CD4-positive, alpha-beta T cell treated with Interleukin-10 for 1 hour (primary cell): ENCODE measurements at regions not wholly inside any gene's neighbourhood (a gene's known extent, or its start where the extent isn't known, plus 50 kb on each side); places are given as distances from the start of the nearest gene placed in this dataset.
"Not testable (repeated sequence)": the region's sequence is repeated elsewhere in the genome, so short reads cannot be mapped to it uniquely, and the experiment has no call there.

Experiments
- DNase-seq: peaks from one replicate; pipeline ENCODE4 v3.0.0-alpha.2; 2020

DNA sequence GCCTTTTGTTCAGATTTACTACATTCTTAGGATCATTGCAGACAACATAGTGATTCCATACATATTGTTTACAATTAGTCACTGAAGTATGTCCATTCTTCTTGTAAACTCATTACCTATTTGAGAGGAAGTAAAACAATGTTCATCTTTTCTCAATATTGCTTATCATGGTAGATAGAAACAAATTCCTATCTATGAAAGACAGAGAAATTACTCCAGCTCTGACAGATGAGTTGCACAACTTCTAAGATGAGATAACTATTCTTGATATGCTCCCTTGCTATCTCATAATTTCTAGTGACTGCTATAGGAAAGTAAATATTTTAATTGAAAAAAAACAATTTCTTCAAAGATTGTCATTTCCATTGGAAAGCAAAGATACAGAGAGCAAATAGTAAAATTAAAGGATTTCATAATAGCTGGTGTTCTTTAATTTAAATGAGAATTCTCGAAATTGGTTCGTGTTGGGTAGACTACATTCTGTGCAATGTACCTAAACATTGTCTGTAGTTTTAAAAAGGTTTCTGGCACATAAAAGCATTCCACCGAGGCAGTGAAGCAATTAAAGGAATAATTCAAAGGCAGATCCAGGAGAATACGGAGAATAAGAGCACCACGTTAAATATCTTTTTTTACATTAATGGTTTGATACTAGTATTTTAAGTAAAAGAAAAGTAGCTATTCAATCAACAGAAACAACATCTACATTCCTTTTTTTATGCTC, 1029.1 kb upstream of the ACO1 start:
- DNase-seq = no peak

- DNase-seq = no peak
These were observed 1028.5 kb upstream of the ACO1 start for GRCh38 chr9:31355965-31356364.

DNA sequence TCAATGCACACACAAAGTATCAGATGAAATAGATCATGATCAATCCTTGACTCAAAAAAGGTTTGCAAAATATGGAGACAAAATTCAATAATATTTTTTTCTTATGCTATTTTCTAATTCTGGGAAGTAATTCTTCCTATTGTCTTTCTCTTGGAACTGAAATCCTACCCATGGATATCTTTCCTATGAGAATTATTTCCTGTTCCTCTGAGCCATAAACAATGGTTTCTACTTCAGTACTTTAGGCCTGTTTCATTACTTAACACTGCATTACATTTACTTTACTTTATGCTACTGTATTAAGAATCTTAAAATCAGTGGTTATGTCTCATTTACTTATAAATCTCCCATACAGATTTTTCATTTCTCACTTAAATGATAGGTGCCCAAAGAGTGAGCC, 1025.4 kb upstream of the ACO1 start:
- no peak for DNase-seq

GRCh38 chr9:31364171-31364570, 1020.3 kb upstream of the ACO1 start:
- DNase-seq = no peak

DNA sequence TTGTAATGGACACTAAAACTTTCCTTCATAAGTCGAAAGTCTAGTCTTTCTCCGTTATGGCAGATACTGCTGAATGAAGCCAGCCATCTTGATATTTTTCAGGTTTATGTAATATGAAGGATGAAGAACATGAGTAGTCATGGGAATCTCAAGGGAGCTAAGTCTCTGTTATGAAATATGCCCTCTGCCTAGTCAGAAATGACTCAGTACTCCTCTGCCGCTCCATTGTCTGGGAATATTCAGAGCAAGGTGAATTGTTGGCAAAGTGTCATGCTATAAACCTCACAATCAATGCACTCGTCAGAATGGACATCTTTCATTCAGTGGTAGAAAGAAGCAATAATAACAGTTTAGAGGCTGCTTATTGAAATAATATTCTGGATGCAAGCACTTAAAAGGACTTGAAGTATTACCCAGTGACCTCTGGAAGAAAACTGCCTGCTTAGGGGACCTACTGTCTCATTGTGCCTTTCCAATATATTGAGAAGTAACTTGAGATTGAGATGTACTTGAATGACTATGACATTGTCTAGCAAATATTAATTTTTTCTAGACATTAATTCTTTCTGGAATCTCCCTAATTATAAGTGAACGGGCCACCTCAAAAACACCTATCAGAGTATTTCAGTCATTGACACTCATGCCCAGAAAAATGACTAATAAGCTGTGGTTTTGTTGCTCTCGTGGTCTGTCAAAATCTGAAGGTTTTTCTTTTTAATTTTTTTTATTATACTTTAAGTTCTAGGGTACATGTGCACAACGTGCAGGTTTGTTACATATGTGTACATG, 1011.5 kb upstream of the ACO1 start:
- DNase-seq = no peak

GRCh38 chr9:31377358-31377757, 1007.1 kb upstream of the ACO1 start:
- no peak for DNase-seq

GRCh38 chr9:31388660-31389059, 995.8 kb upstream of the ACO1 start:
- no peak for DNase-seq

GRCh38 chr9:31389075-31389474, 995.4 kb upstream of the ACO1 start:
- DNase-seq = no peak

GRCh38 chr9:31390403-31391025, 993.9 kb upstream of the ACO1 start:
- no peak for DNase-seq

DNA sequence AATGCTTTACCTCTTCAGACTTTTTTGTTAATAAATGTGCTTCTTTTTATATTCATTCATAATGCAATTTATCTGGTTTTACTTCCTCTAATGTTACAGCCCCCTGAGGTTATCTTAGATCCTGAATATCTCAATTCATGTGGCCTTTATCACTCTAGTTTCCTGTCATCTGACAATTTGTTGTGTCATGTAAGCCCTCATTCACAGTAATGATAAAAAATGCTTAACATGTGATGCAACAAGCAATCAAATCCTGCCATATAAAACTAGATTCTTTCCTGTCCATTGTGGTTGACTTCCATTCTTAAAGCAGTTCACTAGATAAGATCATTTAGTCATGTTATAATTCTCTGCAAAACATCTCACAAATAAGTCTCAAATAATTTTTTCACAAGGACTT, 991.2 kb upstream of the ACO1 start:
- DNase-seq = no peak

GRCh38 chr9:31394015-31394473, 990.4 kb upstream of the ACO1 start:
- no peak for DNase-seq

DNA sequence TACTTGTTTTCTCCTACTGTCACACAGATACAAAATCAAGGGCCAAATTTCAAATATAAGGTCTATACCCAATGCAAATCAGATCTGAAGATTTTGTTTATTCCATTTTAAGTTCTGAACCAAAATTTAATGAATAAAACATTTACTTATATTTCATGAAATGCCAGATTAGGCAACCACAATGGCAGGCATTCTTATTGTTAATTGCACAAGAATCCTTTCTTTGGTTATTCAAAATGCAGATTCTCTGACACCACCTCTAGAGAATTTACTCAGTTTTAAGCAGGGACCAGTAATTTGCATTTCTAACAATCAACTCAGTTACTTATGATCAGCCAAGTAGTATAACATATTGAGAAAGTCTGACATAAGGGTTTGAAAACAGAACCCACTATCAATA, 972.4 kb upstream of the ACO1 start:
- DNase-seq = no peak

GRCh38 chr9:31415164-31415563, 969.3 kb upstream of the ACO1 start:
- DNase-seq = no peak

GRCh38 chr9:31418419-31418818, 966.0 kb upstream of the ACO1 start:
- no peak for DNase-seq

GRCh38 chr9:31443630-31444457, 940.6 kb upstream of the ACO1 start:
- DNase-seq = not testable (repeated sequence)

DNA sequence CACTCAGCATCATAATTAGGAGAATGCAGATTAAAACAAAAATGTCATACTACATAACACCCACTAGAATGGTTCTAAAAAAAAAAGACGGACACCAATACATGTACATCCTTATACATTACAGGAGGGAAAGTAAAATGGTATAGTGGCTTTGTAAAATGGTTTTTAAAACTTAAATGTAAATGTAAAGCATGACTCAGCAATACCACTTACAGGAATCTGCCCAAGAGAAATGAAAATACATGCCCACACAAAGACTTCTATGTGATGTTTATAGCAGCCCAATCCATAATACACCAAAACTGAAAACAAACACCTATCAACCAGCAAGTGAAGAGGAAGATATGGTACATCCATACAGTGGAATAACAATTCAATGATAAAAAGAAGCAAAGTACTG, 939.1 kb upstream of the ACO1 start:
- DNase-seq = no peak

DNA sequence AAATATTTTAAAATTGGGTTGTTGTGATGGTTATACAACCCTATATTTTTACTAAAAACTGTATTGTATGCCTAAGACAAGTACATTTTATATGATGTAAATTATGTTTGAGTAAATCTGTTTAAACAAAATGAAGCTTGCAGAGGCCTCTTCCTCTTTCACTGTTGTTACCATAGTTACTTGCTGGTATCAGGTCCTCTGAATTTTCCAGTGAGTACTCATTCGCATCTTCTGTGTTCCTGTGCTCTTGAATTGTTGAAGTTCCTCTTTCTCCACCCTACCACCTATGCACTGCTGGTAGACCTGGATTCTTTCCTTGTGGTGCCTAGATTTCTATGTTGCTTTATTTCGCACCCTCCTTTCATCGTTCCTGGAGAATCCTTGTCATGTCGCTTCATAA, 938.5 kb upstream of the ACO1 start:
- DNase-seq = no peak

DNA sequence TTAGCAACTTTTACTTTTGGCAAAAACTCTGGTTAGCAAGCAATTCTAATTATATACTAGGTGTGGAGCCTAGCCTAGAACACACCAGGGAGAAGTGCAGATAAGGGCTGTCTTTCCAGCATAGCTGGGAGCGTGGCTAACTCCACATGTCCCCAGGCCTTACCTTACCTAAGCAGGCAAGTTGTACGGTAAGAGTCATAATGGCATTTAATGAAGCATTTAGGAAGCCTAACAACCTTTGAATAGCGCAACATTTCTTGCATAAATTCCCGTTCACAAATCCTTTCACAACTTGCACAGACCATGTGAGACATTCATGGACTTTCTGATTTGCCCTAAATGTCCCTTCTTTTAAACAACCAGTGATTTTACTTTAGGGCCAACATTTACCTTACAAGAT, 917.4 kb upstream of the ACO1 start:
- DNase-seq = no peak

DNA sequence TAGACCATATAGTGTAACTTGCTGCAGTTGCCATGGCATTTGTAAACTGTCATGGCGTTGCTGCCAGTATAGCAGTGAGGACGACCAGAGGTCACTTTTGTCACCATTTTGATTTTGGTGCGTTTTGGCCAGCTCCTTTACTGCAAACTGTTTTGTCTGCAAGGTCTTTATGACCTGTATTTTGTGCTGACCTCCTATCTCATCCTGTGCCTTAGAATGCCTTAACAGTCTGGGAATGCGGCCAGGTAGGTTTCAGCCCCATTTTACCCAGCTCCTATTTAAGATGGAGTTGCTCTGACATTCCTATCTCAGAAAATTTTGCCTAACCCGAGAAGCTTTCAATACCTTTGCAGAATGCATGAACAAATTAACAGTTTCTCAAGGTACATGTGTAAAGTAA, 914.4 kb upstream of the ACO1 start:
- no peak for DNase-seq

DNA sequence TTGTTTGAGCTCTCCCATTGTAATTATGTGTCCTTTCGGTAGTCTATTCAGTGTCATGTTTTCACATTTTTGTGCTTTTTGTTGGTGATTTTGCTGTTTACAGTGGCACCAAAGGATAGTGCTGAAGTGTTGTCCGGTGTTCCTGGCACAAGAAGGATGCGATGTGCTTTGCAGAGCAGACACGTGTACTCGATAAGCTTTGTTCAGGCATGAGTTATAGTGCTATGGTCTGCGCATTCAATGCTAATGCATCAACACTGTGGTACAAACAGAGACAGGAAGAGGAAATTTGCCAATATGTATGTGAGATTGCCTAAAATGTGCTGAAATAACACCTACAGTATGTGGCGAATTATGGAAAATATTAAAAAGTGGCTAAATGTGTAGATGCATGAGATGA, 913.4 kb upstream of the ACO1 start:
- no peak for DNase-seq

- no peak for DNase-seq
These were observed 897.8 kb upstream of the ACO1 start for GRCh38 chr9:31486630-31487029.

- DNase-seq = no peak
These were observed 893.8 kb upstream of the ACO1 start for GRCh38 chr9:31490551-31491106.

- no peak for DNase-seq
These were observed 892.2 kb upstream of the ACO1 start for GRCh38 chr9:31492229-31492628.
